GM20000 (cell line): ENCODE measurements at regions not wholly inside any gene's neighbourhood (a gene's known extent, or its start where the extent isn't known, plus 50 kb on each side); places are given as distances from the start of the nearest gene placed in this dataset.

Source experiments
- DNase-seq: peaks from one replicate; pipeline ENCODE4 v3.0.0; 2012; ENCODE audit warnings: low spot score
- CTCF ChIP-seq: IDR thresholded peaks from 2 replicates; pipeline ENCODE4 v1.5.1; 2012; ENCODE audit warnings: mild to moderate bottlenecking, control low read depth; ENCODE audit errors: extremely low read depth, missing control alignments

- DNase-seq, result no peak
- TF ChIP-seq CTCF, result no peak
These were observed 270.9 kb downstream of the MZT1 start for GRCh38 chr13:72456486-72456885.

- no peak for TF ChIP-seq CTCF
- no peak for DNase-seq
These were observed 274.3 kb downstream of the MZT1 start for GRCh38 chr13:72453161-72453560.

GRCh38 chr13:72448082-72448481 is 279.3 kb downstream of the MZT1 start:
- DNase-seq, result no peak
- no peak for TF ChIP-seq CTCF

GRCh38 chr13:72444999-72445398 is 282.4 kb downstream of the MZT1 start:
- TF ChIP-seq CTCF, result no peak

GRCh38 chr13:72437458-72437857 is 290.0 kb downstream of the MZT1 start:
- DNase-seq, result no peak
- TF ChIP-seq CTCF, result no peak

More at GRCh38 chr13:72444999-72445398, 282.4 kb downstream of the MZT1 start:
- DNase-seq, result no peak

GRCh38 chr13:72435251-72435650 is 292.2 kb downstream of the MZT1 start:
- no peak for DNase-seq
- TF ChIP-seq CTCF, result no peak

GRCh38 chr13:72431981-72432682 is 295.3 kb downstream of the MZT1 start:
- TF ChIP-seq CTCF, result no peak
- DNase-seq, result no peak
